ENCODE measurements at regions not wholly inside any gene's neighbourhood (a gene's known extent, or its start where the extent isn't known, plus 50 kb on each side); places are given as distances from the start of the nearest gene placed in this dataset.

DNA sequence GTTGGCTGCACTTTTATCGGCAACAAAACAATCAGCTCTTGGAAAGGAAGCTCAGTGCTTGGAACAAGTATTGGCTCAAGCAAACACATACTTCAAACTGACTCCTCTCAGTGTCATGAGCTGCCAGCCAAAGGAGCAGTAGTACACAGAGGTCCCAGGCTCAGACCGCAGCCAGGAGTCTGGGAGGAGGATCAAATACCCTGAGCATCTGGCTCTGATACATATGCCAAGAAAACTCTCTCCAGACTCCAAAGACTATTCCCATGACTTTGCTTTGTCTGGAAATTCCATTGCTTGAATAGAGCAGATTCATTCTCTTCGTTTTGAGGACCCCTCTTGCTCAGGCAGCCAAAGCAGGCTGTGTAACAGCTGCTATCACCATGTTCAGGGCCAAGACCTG lies 501.6 kb upstream of the PSMD7 start:
- no peak for ATAC-seq
- Histone ChIP-seq H3K9ac (ENCODE audit: insufficient read depth, low read depth, low read length) (no peak overlapping the region), H3K27ac (ENCODE audit: extremely low read length, insufficient read depth, low read length) (no peak overlapping the region), H2AFZ (ENCODE audit: low read length) (no peak overlapping the region), H3K4me3 (replicated peaks in 1 of 3; ENCODE audit: insufficient read depth in 1 of 3, low read depth in 2 of 3, low read length in 3 of 3) (no peak overlapping the region), H3K27me3 (ENCODE audit: control insufficient read depth in 1 of 2, insufficient read depth in 2 of 2, low read length in 2 of 2) (no peaks in the 10 kb centered on the region), H3K79me2 (ENCODE audit: insufficient read depth, low read length) (no peaks in the 10 kb centered on the region), H3K9me3 (ENCODE audit: low read length) (no peaks in the 10 kb centered on the region), H3K36me3 (replicated peaks in 1 of 2; ENCODE audit: control insufficient read depth in 1 of 2, insufficient read depth in 2 of 2, low read length in 2 of 2) (no peaks in the 10 kb centered on the region), H3K4me2 (ENCODE audit: low read depth, low read length) (no peak overlapping the region), H4K20me1 (ENCODE audit: insufficient read depth, low read length) (no peaks in the 10 kb centered on the region), H3K4me1 (ENCODE audit: insufficient read depth, low read length) (no peaks in the 10 kb centered on the region)
- intact Hi-C loops (cut with micrococcal nuclease; ENCODE audit: unreplicated experiment) (no loop called here), in situ Hi-C loops (cut with HindIII; ENCODE audit: extremely low pct_ligation_motif_present, low pct_unique_long_range_greater_than_20kb) (no loop called here)
- TF ChIP-seq, protein P1, sequence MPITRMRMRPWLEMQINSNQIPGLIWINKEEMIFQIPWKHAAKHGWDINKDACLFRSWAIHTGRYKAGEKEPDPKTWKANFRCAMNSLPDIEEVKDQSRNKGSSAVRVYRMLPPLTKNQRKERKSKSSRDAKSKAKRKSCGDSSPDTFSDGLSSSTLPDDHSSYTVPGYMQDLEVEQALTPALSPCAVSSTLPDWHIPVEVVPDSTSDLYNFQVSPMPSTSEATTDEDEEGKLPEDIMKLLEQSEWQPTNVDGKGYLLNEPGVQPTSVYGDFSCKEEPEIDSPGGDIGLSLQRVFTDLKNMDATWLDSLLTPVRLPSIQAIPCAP (CRISPR knock-in tag; IDR thresholded peaks at IDR 0.05; ENCODE audit: low read depth): no peak
- no peak for TF ChIP-seq ZNF235 (CRISPR knock-in tag; IDR thresholded peaks at IDR 0.05; ENCODE audit: borderline replicate concordance)
- TF ChIP-seq, protein P2, sequence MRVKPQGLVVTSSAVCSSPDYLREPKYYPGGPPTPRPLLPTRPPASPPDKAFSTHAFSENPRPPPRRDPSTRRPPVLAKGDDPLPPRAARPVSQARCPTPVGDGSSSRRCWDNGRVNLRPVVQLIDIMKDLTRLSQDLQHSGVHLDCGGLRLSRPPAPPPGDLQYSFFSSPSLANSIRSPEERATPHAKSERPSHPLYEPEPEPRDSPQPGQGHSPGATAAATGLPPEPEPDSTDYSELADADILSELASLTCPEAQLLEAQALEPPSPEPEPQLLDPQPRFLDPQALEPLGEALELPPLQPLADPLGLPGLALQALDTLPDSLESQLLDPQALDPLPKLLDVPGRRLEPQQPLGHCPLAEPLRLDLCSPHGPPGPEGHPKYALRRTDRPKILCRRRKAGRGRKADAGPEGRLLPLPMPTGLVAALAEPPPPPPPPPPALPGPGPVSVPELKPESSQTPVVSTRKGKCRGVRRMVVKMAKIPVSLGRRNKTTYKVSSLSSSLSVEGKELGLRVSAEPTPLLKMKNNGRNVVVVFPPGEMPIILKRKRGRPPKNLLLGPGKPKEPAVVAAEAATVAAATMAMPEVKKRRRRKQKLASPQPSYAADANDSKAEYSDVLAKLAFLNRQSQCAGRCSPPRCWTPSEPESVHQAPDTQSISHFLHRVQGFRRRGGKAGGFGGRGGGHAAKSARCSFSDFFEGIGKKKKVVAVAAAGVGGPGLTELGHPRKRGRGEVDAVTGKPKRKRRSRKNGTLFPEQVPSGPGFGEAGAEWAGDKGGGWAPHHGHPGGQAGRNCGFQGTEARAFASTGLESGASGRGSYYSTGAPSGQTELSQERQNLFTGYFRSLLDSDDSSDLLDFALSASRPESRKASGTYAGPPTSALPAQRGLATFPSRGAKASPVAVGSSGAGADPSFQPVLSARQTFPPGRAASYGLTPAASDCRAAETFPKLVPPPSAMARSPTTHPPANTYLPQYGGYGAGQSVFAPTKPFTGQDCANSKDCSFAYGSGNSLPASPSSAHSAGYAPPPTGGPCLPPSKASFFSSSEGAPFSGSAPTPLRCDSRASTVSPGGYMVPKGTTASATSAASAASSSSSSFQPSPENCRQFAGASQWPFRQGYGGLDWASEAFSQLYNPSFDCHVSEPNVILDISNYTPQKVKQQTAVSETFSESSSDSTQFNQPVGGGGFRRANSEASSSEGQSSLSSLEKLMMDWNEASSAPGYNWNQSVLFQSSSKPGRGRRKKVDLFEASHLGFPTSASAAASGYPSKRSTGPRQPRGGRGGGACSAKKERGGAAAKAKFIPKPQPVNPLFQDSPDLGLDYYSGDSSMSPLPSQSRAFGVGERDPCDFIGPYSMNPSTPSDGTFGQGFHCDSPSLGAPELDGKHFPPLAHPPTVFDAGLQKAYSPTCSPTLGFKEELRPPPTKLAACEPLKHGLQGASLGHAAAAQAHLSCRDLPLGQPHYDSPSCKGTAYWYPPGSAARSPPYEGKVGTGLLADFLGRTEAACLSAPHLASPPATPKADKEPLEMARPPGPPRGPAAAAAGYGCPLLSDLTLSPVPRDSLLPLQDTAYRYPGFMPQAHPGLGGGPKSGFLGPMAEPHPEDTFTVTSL (CRISPR knock-in tag; IDR thresholded peaks at IDR 0.05; ENCODE audit: borderline replicate concordance): no peak
- no peak for TF ChIP-seq MBNL3 (CRISPR knock-in tag; conservative IDR thresholded peaks at IDR 0.05)
- TF ChIP-seq MAFK (conservative IDR thresholded peaks at IDR 0.05 in 1 of 2, IDR thresholded peaks at IDR 0.05 in 1 of 2; ENCODE audit: low read length in 2 of 2): no peak
- TF ChIP-seq FOSL1 (CRISPR knock-in tag; IDR thresholded peaks at IDR 0.05; ENCODE audit: borderline replicate concordance): no peak
- TF ChIP-seq, protein P3, sequence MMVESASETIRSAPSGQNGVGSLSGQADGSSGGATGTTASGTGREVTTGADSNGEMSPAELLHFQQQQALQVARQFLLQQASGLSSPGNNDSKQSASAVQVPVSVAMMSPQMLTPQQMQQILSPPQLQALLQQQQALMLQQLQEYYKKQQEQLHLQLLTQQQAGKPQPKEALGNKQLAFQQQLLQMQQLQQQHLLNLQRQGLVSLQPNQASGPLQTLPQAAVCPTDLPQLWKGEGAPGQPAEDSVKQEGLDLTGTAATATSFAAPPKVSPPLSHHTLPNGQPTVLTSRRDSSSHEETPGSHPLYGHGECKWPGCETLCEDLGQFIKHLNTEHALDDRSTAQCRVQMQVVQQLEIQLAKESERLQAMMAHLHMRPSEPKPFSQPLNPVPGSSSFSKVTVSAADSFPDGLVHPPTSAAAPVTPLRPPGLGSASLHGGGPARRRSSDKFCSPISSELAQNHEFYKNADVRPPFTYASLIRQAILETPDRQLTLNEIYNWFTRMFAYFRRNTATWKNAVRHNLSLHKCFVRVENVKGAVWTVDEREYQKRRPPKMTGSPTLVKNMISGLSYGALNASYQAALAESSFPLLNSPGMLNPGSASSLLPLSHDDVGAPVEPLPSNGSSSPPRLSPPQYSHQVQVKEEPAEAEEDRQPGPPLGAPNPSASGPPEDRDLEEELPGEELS (CRISPR knock-in tag; IDR thresholded peaks at IDR 0.05): no peak
- TF ChIP-seq WIZ (CRISPR knock-in tag; IDR thresholded peaks at IDR 0.05): no peak
- no peak for TF ChIP-seq DR1 (CRISPR knock-in tag; IDR thresholded peaks at IDR 0.05)
- no peak for TF ChIP-seq PHB2 (IDR thresholded peaks at IDR 0.05; ENCODE audit: partially characterized antibody)
- 2% methylated on average over 3 of the region's 3 CpGs for WGBS (ENCODE audit: low lambda C conversion rate)
- DNase-seq (ENCODE audit: low spot score): no peak
- no peak for FAIRE-seq
- no TSS peak for BruUV-seq (replicated peaks)
- ChIA-PET CTCF (ENCODE audit: low intra/inter-chr PET ratio, low total read pairs) (no interaction called here), POLR2A (no interaction called here)

Measured in HepG2 (cell line).